Lower leg skin (tissue), 3 donors: ENCODE measurements at regions not wholly inside any gene's neighbourhood (a gene's known extent, or its start where the extent isn't known, plus 50 kb on each side); places are given as distances from the start of the nearest gene placed in this dataset.

Source experiments
- CTCF ChIP-seq, 3 donors: fragments of 450-650 bp; IDR thresholded peaks; one replicate each; pipeline ENCODE4 v1.5.1; 2016; ENCODE audit warnings: antibody characterized with exemption in 3 of 3, mild to moderate bottlenecking in 3 of 3, moderate library complexity in 2 of 3
- POLR2A ChIP-seq, 2 donors: fragments of 450-650 bp; IDR thresholded peaks; one replicate each; pipeline ENCODE4 v1.6.1; 2016 to 2017; ENCODE audit warnings: antibody characterized with exemption in 2 of 2, mild to moderate bottlenecking in 1 of 2, moderate library complexity in 1 of 2

- no peak for TF ChIP-seq POLR2A (IDR thresholded peaks at IDR 0.05)
- TF ChIP-seq CTCF (IDR thresholded peaks at IDR 0.05), result no peak
Observed at GRCh38 chr5:67409126-67409777, 212.7 kb upstream of the CD180 start.
